ENCODE measurements at regions not wholly inside any gene's neighbourhood (a gene's known extent, or its start where the extent isn't known, plus 50 kb on each side); places are given as distances from the start of the nearest gene placed in this dataset.
"Not testable (repeated sequence)": the region's sequence is repeated elsewhere in the genome, so short reads cannot be mapped to it uniquely, and the experiment has no call there.

DNA sequence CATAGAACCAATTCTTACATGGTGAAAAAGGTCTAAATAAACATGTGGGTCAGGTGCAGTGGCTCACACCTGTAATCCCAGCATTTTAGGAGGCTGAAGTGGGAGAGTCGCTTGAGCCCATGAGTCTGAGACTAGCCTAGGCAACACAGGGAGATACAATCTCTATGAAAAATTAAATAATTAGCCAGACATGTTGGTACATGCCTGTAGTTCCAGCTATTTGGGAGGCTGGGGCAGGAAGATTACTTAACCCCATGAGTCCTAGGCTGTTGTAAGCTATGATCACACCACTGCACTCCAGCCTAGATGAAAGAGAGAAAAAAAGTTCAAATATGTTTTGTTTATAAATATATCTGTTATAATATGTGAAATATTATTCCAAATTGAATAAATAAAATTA is 643.6 kb downstream of the IPMK start:
- DNase-seq (ENCODE audit: low spot score), result no peak
- TF ChIP-seq, protein P1, sequence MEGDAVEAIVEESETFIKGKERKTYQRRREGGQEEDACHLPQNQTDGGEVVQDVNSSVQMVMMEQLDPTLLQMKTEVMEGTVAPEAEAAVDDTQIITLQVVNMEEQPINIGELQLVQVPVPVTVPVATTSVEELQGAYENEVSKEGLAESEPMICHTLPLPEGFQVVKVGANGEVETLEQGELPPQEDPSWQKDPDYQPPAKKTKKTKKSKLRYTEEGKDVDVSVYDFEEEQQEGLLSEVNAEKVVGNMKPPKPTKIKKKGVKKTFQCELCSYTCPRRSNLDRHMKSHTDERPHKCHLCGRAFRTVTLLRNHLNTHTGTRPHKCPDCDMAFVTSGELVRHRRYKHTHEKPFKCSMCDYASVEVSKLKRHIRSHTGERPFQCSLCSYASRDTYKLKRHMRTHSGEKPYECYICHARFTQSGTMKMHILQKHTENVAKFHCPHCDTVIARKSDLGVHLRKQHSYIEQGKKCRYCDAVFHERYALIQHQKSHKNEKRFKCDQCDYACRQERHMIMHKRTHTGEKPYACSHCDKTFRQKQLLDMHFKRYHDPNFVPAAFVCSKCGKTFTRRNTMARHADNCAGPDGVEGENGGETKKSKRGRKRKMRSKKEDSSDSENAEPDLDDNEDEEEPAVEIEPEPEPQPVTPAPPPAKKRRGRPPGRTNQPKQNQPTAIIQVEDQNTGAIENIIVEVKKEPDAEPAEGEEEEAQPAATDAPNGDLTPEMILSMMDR (IDR thresholded peaks at IDR 0.05; ENCODE audit: extremely low read depth, missing control alignments), result no peak

DNA sequence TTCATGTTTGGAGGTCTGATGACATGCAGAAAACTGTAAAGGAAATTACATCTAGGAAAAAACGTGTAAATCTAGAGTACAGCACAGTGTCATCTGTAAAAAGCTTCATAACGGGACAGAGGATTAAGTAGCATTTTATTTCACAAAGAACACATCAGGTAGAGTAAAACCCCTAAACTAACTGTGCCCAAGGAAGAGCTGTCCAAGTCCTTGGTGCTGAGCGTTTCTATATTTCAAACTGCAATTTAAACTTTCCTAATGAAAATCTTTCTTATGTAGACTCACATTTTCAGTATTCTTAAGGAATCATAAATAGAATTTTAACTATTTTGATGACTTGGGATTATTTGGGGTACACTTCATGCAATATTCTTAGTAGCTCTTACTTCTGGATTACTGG is 646.2 kb downstream of the IPMK start:
- DNase-seq (ENCODE audit: low spot score), result no peak
- TF ChIP-seq, protein P1 (IDR thresholded peaks at IDR 0.05; ENCODE audit: extremely low read depth, missing control alignments), result no peak

DNA sequence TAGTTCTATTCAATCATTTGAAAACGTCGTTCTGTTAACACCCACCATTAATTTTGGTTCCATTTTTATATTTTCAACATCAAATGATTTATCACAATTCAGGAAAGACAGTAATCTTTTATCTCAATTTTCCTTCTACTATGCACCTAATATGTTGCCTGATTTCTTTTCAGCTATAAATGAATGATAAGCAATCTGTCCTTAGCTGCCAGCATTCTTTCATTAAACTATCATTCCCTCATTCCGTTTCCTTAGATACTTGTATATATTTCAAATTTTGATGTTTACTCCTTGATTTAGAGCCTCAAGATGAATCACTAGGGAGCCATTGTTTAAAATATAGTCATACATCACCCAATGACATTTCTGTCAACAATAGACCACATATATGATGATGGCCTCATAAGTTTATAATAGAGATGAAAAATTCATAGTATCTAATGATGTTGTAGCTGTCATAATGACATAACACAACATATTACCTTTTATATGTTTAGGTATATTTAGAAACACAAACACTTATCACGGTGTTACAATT is 661.7 kb downstream of the IPMK start:
- TF ChIP-seq, protein P1 (IDR thresholded peaks at IDR 0.05; ENCODE audit: extremely low read depth, missing control alignments), result no peak
- no peak for DNase-seq (ENCODE audit: low spot score)

DNA sequence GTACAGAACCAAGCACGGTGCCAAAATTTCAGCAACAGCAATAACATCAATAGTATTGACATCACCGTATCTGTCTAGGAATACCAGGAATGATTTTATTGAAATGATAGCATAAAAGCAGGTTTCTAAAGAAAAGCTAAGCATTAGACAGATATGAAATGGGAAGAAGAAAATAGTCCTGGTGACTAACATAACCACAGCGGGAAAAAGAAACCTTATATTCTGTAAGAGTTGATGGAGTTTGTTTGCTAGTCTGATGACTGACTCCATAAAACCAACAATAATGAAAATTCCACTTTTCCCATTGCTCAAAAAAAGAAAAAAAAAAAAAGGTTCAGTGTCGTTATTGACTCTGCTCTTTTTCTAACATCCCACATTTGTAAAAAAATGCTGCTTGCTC is 668.3 kb downstream of the IPMK start:
- TF ChIP-seq, protein P1 (IDR thresholded peaks at IDR 0.05; ENCODE audit: extremely low read depth, missing control alignments), result no peak
- DNase-seq (ENCODE audit: low spot score), result no peak

DNA sequence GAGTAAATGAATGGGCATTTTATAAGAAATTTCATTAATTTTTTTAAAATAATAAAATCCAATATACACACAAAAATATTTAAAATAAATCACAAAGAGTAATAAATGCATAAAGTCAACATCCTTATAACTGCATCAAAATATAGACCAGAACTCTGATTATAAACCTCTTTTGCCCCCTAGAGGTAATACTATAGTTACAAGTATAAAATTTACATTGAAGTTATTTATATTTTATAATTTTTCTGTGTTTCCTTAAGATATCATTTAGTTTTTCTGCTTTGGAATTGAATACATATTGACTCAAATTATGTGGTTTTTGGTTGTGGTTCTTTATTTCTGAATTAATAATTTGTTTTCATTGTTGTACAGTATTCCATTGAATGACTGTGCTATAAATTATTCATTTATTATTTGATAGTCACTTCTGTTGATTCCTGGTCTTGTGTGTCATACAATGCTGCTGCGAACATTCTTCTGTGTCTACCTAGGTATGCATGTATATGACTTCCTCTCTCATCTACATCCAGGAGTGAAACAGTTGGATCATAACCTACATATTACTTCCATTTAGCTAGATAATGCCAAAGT is 673.6 kb downstream of the IPMK start:
- TF ChIP-seq, protein P1 (IDR thresholded peaks at IDR 0.05; ENCODE audit: extremely low read depth, missing control alignments), result no peak
- no peak for DNase-seq (ENCODE audit: low spot score)

DNA sequence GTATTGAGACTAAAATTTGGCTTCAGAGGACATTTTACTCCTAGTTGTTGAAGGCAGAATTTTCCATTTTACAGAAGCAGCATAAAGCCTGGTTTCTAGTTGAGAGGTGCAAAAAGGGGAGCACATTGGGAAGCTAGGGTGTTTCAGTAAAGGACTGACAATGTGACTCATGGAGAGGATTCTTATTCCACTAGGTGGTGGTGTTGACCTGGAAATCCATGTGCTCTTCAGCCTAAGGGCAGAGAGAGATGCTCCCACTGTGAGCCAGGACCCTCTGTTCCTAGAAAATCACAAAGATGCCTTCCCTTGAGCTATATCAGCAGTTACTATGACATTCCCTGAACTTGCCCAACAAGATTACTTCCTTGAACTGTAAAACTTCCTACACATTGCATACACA is 687.8 kb downstream of the IPMK start:
- peak; percentile 6 for DNase-seq (ENCODE audit: low spot score)
- TF ChIP-seq, protein P1 (IDR thresholded peaks at IDR 0.05; ENCODE audit: extremely low read depth, missing control alignments), result no peak

DNA sequence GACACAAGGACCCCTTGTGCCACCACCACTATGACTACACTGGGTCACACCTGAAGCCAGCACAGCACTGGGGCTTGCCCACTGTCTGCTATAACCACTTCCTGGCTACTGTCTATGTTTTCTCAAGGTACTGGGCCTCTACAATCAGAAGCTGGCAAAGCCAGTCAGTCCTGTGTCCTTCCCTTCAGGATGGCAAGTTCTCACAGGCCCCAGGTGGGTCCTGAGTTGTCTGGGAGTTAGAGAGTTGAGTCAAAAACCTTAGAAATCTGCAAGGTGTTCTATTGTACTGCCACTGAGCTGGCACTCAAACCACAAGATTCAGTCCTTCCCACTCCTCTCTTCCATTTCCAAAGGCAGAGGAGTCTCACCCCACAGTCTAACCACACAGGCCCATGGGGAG is 705.5 kb downstream of the IPMK start:
- TF ChIP-seq, protein P1 (IDR thresholded peaks at IDR 0.05; ENCODE audit: extremely low read depth, missing control alignments), result no peak
- DNase-seq (ENCODE audit: low spot score), result no peak

DNA sequence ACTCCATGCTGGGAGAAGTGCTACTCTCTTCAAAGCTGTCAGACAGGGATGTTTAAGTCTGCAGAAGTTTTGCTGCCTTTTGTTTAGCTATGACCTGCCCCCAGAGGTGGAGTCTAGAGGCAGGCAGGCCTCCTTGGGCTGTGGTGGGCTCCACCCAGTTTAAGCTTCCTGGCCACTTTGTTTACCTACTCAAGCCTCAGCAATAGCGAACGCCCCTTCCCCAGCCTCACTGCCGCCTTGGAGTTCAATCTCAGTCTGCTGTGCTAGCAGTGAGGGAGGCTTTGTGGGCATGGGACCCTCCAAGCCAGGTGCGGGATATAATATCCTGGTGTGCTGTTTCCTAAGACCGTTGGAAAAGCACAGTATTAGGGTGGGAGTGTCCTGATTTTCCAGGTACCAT is 715.9 kb downstream of the IPMK start:
- DNase-seq (ENCODE audit: low spot score), result not testable (repeated sequence)
